Transverse colon (tissue), 3 donors: ENCODE measurements at regions not wholly inside any gene's neighbourhood (a gene's known extent, or its start where the extent isn't known, plus 50 kb on each side); places are given as distances from the start of the nearest gene placed in this dataset.

Source experiments
- CTCF ChIP-seq, 5 experiments: fragments of 200-600 bp in 3 of 5; fragments of 450-650 bp in 2 of 5; sonication (generic) in 3 of 5; IDR thresholded peaks; 1 replicate in 2 of 5; 2 replicates in 3 of 5; pipeline ENCODE4 v1.5.1; 2016 to 2017; ENCODE audit warnings: antibody characterized with exemption in 5 of 5, inconsistent platforms in 3 of 5, mild to moderate bottlenecking in 2 of 5, moderate library complexity in 1 of 5
- EP300 ChIP-seq: sonication (generic); formaldehyde crosslinking; IDR thresholded peaks from one replicate; pipeline ENCODE4 v1.6.1; 2017; ENCODE audit warnings: antibody characterized with exemption, low read depth

- no peak for TF ChIP-seq EP300
- no peak for TF ChIP-seq CTCF (IDR thresholded peaks at IDR 0.05)
Observed at GRCh38 chr12:124620606-124621295, 53.3 kb upstream of the NCOR2 start.
